Lower lobe of right lung (tissue), 2 donors: ENCODE measurements at regions not wholly inside any gene's neighbourhood (a gene's known extent, or its start where the extent isn't known, plus 50 kb on each side); places are given as distances from the start of the nearest gene placed in this dataset.

Experiments used
- ATAC-seq, 2 donors: fragments of 200-7000 bp; cut with Tn5 transposase; one replicate each; pipeline ENCODE4 v1.9.1; 2020 to 2022; ENCODE audit warnings: mild to moderate bottlenecking in 2 of 2, moderate library complexity in 2 of 2
- DNase-seq: peaks from one replicate; pipeline ENCODE4 v3.0.0-alpha.2; 2020
- H3K27ac ChIP-seq: fragments of 200-600 bp; one replicate; pipeline ENCODE4 v1.8.0; 2022
- H3K27me3 ChIP-seq: fragments of 200-600 bp; one replicate; pipeline ENCODE4 v1.8.0; 2022; ENCODE audit warnings: low read depth
- H3K36me3 ChIP-seq: fragments of 200-600 bp; one replicate; pipeline ENCODE4 v1.8.0; 2022; ENCODE audit warnings: mild to moderate bottlenecking
- H3K4me1 ChIP-seq: fragments of 200-600 bp; one replicate; pipeline ENCODE4 v1.8.0; 2022
- H3K4me3 ChIP-seq: fragments of 200-600 bp; one replicate; pipeline ENCODE4 v1.8.0; 2022; ENCODE audit warnings: mild to moderate bottlenecking
- H3K9me3 ChIP-seq: fragments of 200-600 bp; one replicate; pipeline ENCODE4 v1.8.0; 2022
- CTCF ChIP-seq: fragments of 200-600 bp; IDR thresholded peaks from one replicate; pipeline ENCODE4 v1.8.0; 2022; ENCODE audit warnings: antibody characterized with exemption, mild to moderate bottlenecking
- intact Hi-C: fragments of 100-400 bp; cut with DNase I; formaldehyde crosslinking; loops from one replicate; pipeline ENCODE4 v1.11.0; 2022
- donor health status: DM: no; HTN: yes; CAD: no; lungs with severe emphysema.

- Histone ChIP-seq H3K4me3 (peak overlapping the region; percentile 1), H3K4me1 (no peaks in the 10 kb centered on the region), H3K27ac (no peak overlapping the region), H3K27me3 (no peaks in the 10 kb centered on the region), H3K9me3 (peaks cover 14% of the 10 kb centered on the region), H3K36me3 (no peaks in the 10 kb centered on the region)
- ATAC-seq (no peak), DNase-seq (no peak)
- TF ChIP-seq CTCF = no peak
- intact Hi-C loops = no loop called here
Observed at GRCh38 chr4:16952462-16952871, 54.0 kb upstream of the LDB2 start.
